Pulmonary artery endothelial cell (primary cell): ENCODE measurements at regions not wholly inside any gene's neighbourhood (a gene's known extent, or its start where the extent isn't known, plus 50 kb on each side); places are given as distances from the start of the nearest gene placed in this dataset.

ENCODE experiments used
- DNase-seq: peaks from one replicate; pipeline ENCODE4 v3.0.0-alpha.2; 2011; ENCODE audit warnings: low read depth, low spot score

- no peak for DNase-seq
Observed at GRCh38 chr20:59403261-59403961, 103.0 kb downstream of the EDN3 start.

GRCh38 chr20:59403962-59404314 is 103.5 kb downstream of the EDN3 start:
- no peak for DNase-seq

GRCh38 chr20:59404749-59405148 is 104.3 kb downstream of the EDN3 start:
- no peak for DNase-seq

- no peak for DNase-seq
Observed at GRCh38 chr20:59405226-59406200, 105.1 kb downstream of the EDN3 start.

- DNase-seq = no peak
Observed at GRCh38 chr20:59406446-59406845, 106.0 kb downstream of the EDN3 start.

- DNase-seq = no peak
Observed at GRCh38 chr20:59411170-59411569, 110.8 kb downstream of the EDN3 start.

GRCh38 chr20:59411589-59411988 is 111.2 kb downstream of the EDN3 start:
- DNase-seq = no peak

- no peak for DNase-seq
Observed at GRCh38 chr20:59412181-59412580, 111.8 kb downstream of the EDN3 start.

GRCh38 chr20:59412875-59413284 is 112.5 kb downstream of the EDN3 start:
- DNase-seq = no peak

- no peak for DNase-seq
Observed at GRCh38 chr20:59413326-59413865, 113.0 kb downstream of the EDN3 start.

GRCh38 chr20:59414936-59415623 is 114.7 kb downstream of the EDN3 start:
- no peak for DNase-seq

GRCh38 chr20:59416916-59417315 is 116.5 kb downstream of the EDN3 start:
- DNase-seq = no peak

GRCh38 chr20:59421089-59421488 is 120.7 kb downstream of the EDN3 start:
- DNase-seq = no peak

GRCh38 chr20:59421920-59422637 is 121.7 kb downstream of the EDN3 start:
- DNase-seq = no peak

GRCh38 chr20:59422872-59423544 is 122.6 kb downstream of the EDN3 start:
- no peak for DNase-seq

GRCh38 chr20:59424976-59425375 is 124.6 kb downstream of the EDN3 start:
- DNase-seq = no peak

- DNase-seq = no peak
Observed at GRCh38 chr20:59425572-59425971, 125.2 kb downstream of the EDN3 start.

GRCh38 chr20:59428006-59428405 is 127.6 kb downstream of the EDN3 start:
- no peak for DNase-seq

- no peak for DNase-seq
Observed at GRCh38 chr20:59428441-59429205, 128.2 kb downstream of the EDN3 start.

- DNase-seq = no peak
Observed at GRCh38 chr20:59429396-59429795, 129.0 kb downstream of the EDN3 start.
